Common myeloid progenitor, CD34-positive (primary cell): ENCODE measurements at regions not wholly inside any gene's neighbourhood (a gene's known extent, or its start where the extent isn't known, plus 50 kb on each side); places are given as distances from the start of the nearest gene placed in this dataset.

Experiments used
- CTCF ChIA-PET: fragments of 350-600 bp; sonication (Branson Sonifier 250); formaldehyde crosslinking; loops from one replicate; lab custom pipeline; 2021; ENCODE audit warnings: antibody characterized with exemption; lab: Charles Lee
- POLR2A ChIA-PET: fragments of 350-600 bp; sonication (Branson Sonifier 250); formaldehyde crosslinking; loops from one replicate; lab custom pipeline; 2021; ENCODE audit warnings: antibody characterized with exemption; lab: Charles Lee
- DNase-seq, 3 donors: peaks; one replicate each; pipeline versions ENCODE4 v3.0.0 to v3.0.0-alpha.2; 2013
- H3K27ac ChIP-seq, 2 experiments: 1 replicate in 1 of 2; 2 replicates in 1 of 2; pipeline ENCODE4 v1.7.0; 2013; ENCODE audit warnings: inconsistent platforms in 2 of 2, low read length in 2 of 2, mild to moderate bottlenecking in 2 of 2, low read depth in 1 of 2, moderate library complexity in 1 of 2; ENCODE audit not compliant: severe bottlenecking in 2 of 2, insufficient read depth in 1 of 2, poor library complexity in 1 of 2
- H3K27me3 ChIP-seq, 5 experiments: replicated peaks in 2 of 5; 1 replicate in 3 of 5; 2 replicates in 2 of 5; pipeline versions ENCODE4 v1.6.1 to v1.7.0; 2013; ENCODE audit warnings: low read length in 4 of 5, mild to moderate bottlenecking in 2 of 5, moderate library complexity in 2 of 5, inconsistent platforms in 1 of 5; ENCODE audit not compliant: insufficient read depth in 5 of 5, control insufficient read depth in 4 of 5
- H3K36me3 ChIP-seq, 4 experiments: 1 replicate in 2 of 4; 2 replicates in 2 of 4; pipeline versions ENCODE4 v1.6.1 to v1.7.0; 2013; ENCODE audit warnings: low read length in 3 of 4, control low read depth in 1 of 4, mild to moderate bottlenecking in 1 of 4; ENCODE audit not compliant: control insufficient read depth in 4 of 4, insufficient read depth in 4 of 4
- H3K4me1 ChIP-seq, 4 experiments: 1 replicate in 3 of 4; 2 replicates in 1 of 4; pipeline versions ENCODE4 v1.6.1 to v1.7.1; 2013; ENCODE audit warnings: low read length in 3 of 4, mild to moderate bottlenecking in 3 of 4, control low read depth in 1 of 4, inconsistent platforms in 1 of 4, moderate library complexity in 1 of 4; ENCODE audit not compliant: control insufficient read depth in 4 of 4, insufficient read depth in 4 of 4; ENCODE audit errors: control extremely low read depth in 1 of 4
- H3K4me3 ChIP-seq, 7 experiments: 1 replicate in 4 of 7; 2 replicates in 3 of 7; pipeline versions ENCODE4 v1.5.1 to v1.7.0; 2013; ENCODE audit warnings: mild to moderate bottlenecking in 7 of 7, low read length in 6 of 7, moderate library complexity in 6 of 7, inconsistent platforms in 2 of 7, low read depth in 2 of 7, control low read depth in 1 of 7; ENCODE audit not compliant: insufficient read depth in 4 of 7, control insufficient read depth in 1 of 7; ENCODE audit errors: extremely low read depth in 1 of 7
- H3K9me3 ChIP-seq, 5 experiments: 1 replicate in 4 of 5; 2 replicates in 1 of 5; pipeline versions ENCODE4 v1.6.1 to v1.7.1; 2013; ENCODE audit warnings: low read length in 4 of 5, mild to moderate bottlenecking in 2 of 5, inconsistent platforms in 1 of 5, low read depth in 1 of 5, moderate library complexity in 1 of 5; ENCODE audit not compliant: control insufficient read depth in 4 of 5, insufficient read depth in 2 of 5; ENCODE audit errors: control extremely low read depth in 1 of 5
- WGBS: methylation state at CpG from one replicate; pipeline ENCODE4 v1.1.5; 2013; ENCODE audit not compliant: insufficient coverage; 5-methylcytosine and 5-hydroxymethylcytosine counted together

GRCh38 chr9:106307670-106308069 lies 555.3 kb upstream of the ZNF462 start:
- CTCF ChIA-PET, result interaction anchor here (0.9 kb wide), 1 partner anchor 9 kb away, joined by 3 read pairs; no protein-coding TSS in a partner anchor
- Histone ChIP-seq H3K9me3 (no peaks in the 10 kb centered on the region), H3K4me1 (peaks cover 4 to 9% (median 7%) of the 10 kb centered on the region in 4 experiments), H3K4me3 (no peak overlapping the region), H3K36me3 (no peaks in the 10 kb centered on the region), H3K27ac (no peak overlapping the region), H3K27me3 (no peaks in the 10 kb centered on the region)
- POLR2A ChIA-PET, result no interaction called here
- peak; percentile 21 to 87 (median 71) for DNase-seq

DNA sequence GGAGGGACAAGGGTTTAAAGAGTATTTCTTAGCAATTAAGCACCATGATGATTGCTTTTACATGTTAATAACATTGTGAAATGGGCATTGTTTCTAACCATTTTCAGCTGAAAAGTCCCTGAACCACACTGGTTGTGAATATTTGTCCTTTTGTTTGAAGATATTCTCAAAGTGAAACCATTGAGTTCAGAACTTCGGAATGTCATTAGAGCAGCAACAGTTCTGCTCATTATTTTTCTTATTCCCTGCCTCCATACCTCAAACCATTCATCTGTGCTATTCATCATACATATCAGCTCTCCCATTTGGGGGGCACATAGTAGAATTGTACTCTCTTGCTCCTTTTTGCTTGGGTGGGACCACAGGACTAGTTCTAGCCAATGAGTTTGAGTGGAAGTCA lies 553.0 kb upstream of the ZNF462 start:
- H3K4me3 ChIP-seq, result no peak overlapping the region
- no peaks in the 10 kb centered on the region for H3K36me3 ChIP-seq
- POLR2A ChIA-PET, result no interaction called here
- CTCF ChIA-PET, result no interaction called here
- H3K9me3 ChIP-seq, result no peaks in the 10 kb centered on the region
- 100% methylated on average over 1 of the region's 1 CpG for WGBS
- no peaks in the 10 kb centered on the region for H3K27me3 ChIP-seq
- DNase-seq, result no peak
- peaks cover 4 to 17% (median 9%) of the 10 kb centered on the region in 4 experiments for H3K4me1 ChIP-seq
- H3K27ac ChIP-seq, result no peak overlapping the region

GRCh38 chr9:106310782-106311181 lies 552.2 kb upstream of the ZNF462 start:
- Histone ChIP-seq H3K4me3 (no peak overlapping the region), H3K27ac (no peak overlapping the region), H3K9me3 (no peaks in the 10 kb centered on the region), H3K36me3 (no peaks in the 10 kb centered on the region), H3K4me1 (peaks cover 4 to 17% (median 9%) of the 10 kb centered on the region in 4 experiments), H3K27me3 (no peaks in the 10 kb centered on the region)
- POLR2A ChIA-PET, result no interaction called here
- DNase-seq, result peak in 2 of 3 donors; percentile 21 to 38
- 100% methylated on average over 1 of the region's 1 CpG for WGBS
- CTCF ChIA-PET, result no interaction called here

- no CpG with 5 or more reads among the region's 1 CpG for WGBS
Observed at GRCh38 chr9:106312906-106313305, 550.1 kb upstream of the ZNF462 start.

DNA sequence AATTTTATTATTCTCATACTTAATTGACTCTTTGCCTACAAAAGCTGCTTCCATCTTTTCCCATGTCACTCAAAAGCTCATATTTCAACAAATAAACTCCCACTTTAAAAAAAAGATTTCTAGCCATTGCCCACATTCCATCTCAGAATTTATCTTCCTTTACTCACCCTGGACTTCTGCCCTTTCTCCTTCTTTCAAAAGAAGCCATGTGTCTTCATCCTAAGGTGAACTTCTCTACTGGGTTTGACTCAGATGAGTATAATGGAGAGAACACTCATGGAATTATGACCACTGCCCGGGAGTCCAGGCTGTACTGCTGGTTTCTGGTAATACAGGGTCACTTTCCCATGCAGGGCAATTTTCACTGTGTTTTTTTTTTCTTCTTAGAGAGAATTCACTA lies 548.5 kb upstream of the ZNF462 start:
- WGBS, result no CpG with 5 or more reads among the region's 1 CpG
- no peak for DNase-seq
- CTCF ChIA-PET, result interaction anchor here (1.4 kb wide), 1 partner anchor 18 kb away, joined by 4 read pairs; no protein-coding TSS in a partner anchor
- POLR2A ChIA-PET, result no interaction called here
- Histone ChIP-seq H3K9me3 (peaks cover 0 to 2% (median 0%) of the 10 kb centered on the region in 5 experiments), H3K27ac (no peak overlapping the region), H3K27me3 (no peaks in the 10 kb centered on the region), H3K36me3 (no peaks in the 10 kb centered on the region), H3K4me3 (no peak overlapping the region), H3K4me1 (peaks cover 0 to 12% (median 1%) of the 10 kb centered on the region in 4 experiments)

More at GRCh38 chr9:106312906-106313305, 550.1 kb upstream of the ZNF462 start:
- Histone ChIP-seq H3K27ac (no peak overlapping the region), H3K36me3 (no peaks in the 10 kb centered on the region), H3K4me3 (no peak overlapping the region), H3K4me1 (peaks cover 0 to 14% (median 1%) of the 10 kb centered on the region in 4 experiments), H3K9me3 (peaks cover 0 to 2% (median 0%) of the 10 kb centered on the region in 5 experiments), H3K27me3 (no peaks in the 10 kb centered on the region)
- ChIA-PET CTCF (no interaction called here), POLR2A (no interaction called here)
- peak in 2 of 3 donors; percentile 43 to 48 for DNase-seq

GRCh38 chr9:106321394-106322180 lies 541.4 kb upstream of the ZNF462 start:
- CTCF ChIA-PET, result no interaction called here
- POLR2A ChIA-PET, result no interaction called here

GRCh38 chr9:106322706-106323245 lies 540.2 kb upstream of the ZNF462 start:
- H3K9me3 ChIP-seq, result no peaks in the 10 kb centered on the region
- no peak overlapping the region for H3K4me3 ChIP-seq
- H3K4me1 ChIP-seq, result no peaks in the 10 kb centered on the region
- H3K27me3 ChIP-seq, result no peaks in the 10 kb centered on the region
- CTCF ChIA-PET, result no interaction called here
- no peak overlapping the region for H3K27ac ChIP-seq
- no peaks in the 10 kb centered on the region for H3K36me3 ChIP-seq
- 100% methylated on average over 4 of the region's 4 CpGs for WGBS
- POLR2A ChIA-PET, result no interaction called here
- DNase-seq, result no peak

More at GRCh38 chr9:106321394-106322180, 541.4 kb upstream of the ZNF462 start:
- 100% methylated on average over 2 of the region's 5 CpGs for WGBS
- Histone ChIP-seq H3K27me3 (no peaks in the 10 kb centered on the region), H3K4me3 (no peak overlapping the region), H3K36me3 (no peaks in the 10 kb centered on the region), H3K4me1 (no peaks in the 10 kb centered on the region), H3K9me3 (no peaks in the 10 kb centered on the region), H3K27ac (no peak overlapping the region)
- DNase-seq, result no peak
